ENCODE measurements at regions not wholly inside any gene's neighbourhood (a gene's known extent, or its start where the extent isn't known, plus 50 kb on each side); places are given as distances from the start of the nearest gene placed in this dataset.
"Not testable (repeated sequence)": the region's sequence is repeated elsewhere in the genome, so short reads cannot be mapped to it uniquely, and the experiment has no call there.

DNA sequence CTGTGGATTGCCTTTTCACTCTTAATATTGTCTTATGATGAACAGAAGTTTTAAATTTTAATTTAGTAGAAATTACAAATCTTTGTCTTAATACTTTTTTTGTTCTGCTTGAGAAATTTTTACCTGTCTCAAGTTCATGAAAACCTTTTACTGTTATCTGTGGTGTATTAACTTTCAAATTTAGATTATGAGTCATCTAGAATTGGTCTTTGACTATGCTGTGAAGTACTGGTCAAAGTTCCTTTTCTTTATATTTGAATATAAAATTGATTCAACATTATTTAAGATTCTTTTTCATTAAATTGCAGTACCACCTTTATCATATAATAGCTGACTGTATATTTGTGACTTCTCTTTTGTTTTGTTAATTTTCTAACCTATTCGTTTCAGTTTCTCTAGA lies 1385.5 kb upstream of the ZEB2 start:
- TF ChIP-seq, protein P1, sequence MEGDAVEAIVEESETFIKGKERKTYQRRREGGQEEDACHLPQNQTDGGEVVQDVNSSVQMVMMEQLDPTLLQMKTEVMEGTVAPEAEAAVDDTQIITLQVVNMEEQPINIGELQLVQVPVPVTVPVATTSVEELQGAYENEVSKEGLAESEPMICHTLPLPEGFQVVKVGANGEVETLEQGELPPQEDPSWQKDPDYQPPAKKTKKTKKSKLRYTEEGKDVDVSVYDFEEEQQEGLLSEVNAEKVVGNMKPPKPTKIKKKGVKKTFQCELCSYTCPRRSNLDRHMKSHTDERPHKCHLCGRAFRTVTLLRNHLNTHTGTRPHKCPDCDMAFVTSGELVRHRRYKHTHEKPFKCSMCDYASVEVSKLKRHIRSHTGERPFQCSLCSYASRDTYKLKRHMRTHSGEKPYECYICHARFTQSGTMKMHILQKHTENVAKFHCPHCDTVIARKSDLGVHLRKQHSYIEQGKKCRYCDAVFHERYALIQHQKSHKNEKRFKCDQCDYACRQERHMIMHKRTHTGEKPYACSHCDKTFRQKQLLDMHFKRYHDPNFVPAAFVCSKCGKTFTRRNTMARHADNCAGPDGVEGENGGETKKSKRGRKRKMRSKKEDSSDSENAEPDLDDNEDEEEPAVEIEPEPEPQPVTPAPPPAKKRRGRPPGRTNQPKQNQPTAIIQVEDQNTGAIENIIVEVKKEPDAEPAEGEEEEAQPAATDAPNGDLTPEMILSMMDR (IDR thresholded peaks at IDR 0.05): no peak
- Histone ChIP-seq H3K27me3 (no peaks in the 10 kb centered on the region), H3K27ac (no peak overlapping the region), H3K4me3 (no peak overlapping the region), H3K36me3 (no peaks in the 10 kb centered on the region), H3K4me1 (no peaks in the 10 kb centered on the region), H3K9me3 (no peaks in the 10 kb centered on the region)
- intact Hi-C loops (cut with DNase I): no loop called here
- DNase-seq: no peak
- no peak for ATAC-seq

- no peak for ATAC-seq
- intact Hi-C loops (cut with DNase I): no loop called here
Measured at GRCh38 chr2:145897151-145897550, 1377.2 kb upstream of the ZEB2 start.

DNA sequence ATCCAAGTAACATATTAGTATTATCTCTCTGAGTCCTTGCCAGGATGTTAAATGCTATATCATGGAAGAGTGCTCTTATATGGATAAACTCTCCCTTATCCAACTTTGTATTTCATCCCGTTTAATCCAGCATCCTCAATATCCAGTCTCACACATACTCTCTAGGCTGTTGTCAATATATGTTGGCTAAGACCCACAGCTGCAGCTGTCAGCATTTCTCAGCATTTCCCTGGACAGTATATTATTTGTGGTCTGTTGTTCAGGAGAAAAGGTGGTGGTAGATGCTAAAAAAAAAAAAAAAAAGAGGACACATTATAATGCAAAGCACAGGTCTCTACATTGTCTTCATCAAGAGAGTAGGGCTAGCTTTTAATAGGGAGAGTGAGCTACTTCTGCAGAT lies 1368.0 kb upstream of the ZEB2 start:
- Histone ChIP-seq H3K27me3 (no peaks in the 10 kb centered on the region), H3K4me1 (no peaks in the 10 kb centered on the region), H3K4me3 (no peak overlapping the region), H3K36me3 (no peaks in the 10 kb centered on the region), H3K27ac (no peak overlapping the region), H3K9me3 (no peaks in the 10 kb centered on the region)
- intact Hi-C loops (cut with DNase I): no loop called here
- ATAC-seq: no peak
- no peak for DNase-seq
- TF ChIP-seq, protein P1 (IDR thresholded peaks at IDR 0.05): no peak

More at GRCh38 chr2:145897151-145897550, 1377.2 kb upstream of the ZEB2 start:
- Histone ChIP-seq H3K4me3 (no peak overlapping the region), H3K36me3 (no peaks in the 10 kb centered on the region), H3K4me1 (no peaks in the 10 kb centered on the region), H3K27me3 (no peaks in the 10 kb centered on the region), H3K27ac (no peak overlapping the region), H3K9me3 (no peaks in the 10 kb centered on the region)
- TF ChIP-seq, protein P1 (IDR thresholded peaks at IDR 0.05): no peak
- DNase-seq: no peak

DNA sequence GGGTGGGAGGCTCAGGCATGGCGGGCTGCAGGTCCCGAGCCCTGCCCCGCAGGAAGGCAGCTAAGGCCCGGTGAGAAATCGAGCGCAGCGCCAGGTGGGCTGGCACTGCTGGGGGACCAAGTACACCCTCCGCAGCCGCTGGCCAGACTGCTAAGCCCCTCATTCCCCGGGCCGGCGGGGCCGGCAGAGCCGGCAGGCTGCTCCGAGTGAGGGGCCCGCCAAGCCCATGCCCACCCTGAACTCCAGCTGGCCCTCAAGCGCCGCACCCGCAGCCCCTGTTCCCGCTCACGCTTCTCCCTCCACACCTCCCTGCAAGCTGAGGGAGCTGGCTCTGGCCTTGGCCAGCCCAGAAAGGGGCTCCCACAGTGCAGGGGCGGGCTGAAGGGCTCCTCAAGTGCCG lies 1361.1 kb upstream of the ZEB2 start:
- not testable (repeated sequence) for DNase-seq

GRCh38 chr2:145875016-145875415 lies 1355.1 kb upstream of the ZEB2 start:
- DNase-seq (no peak), ATAC-seq (no peak)
- TF ChIP-seq, protein P1 (IDR thresholded peaks at IDR 0.05): no peak
- no peak overlapping the region for H3K4me3 ChIP-seq
- no peaks in the 10 kb centered on the region for H3K36me3 ChIP-seq
- intact Hi-C loops (cut with DNase I): no loop called here
- H3K27ac ChIP-seq: no peak overlapping the region
- H3K9me3 ChIP-seq: no peaks in the 10 kb centered on the region
- no peaks in the 10 kb centered on the region for H3K4me1 ChIP-seq
- no peaks in the 10 kb centered on the region for H3K27me3 ChIP-seq

More for the DNA sequence above, 1361.1 kb upstream of the ZEB2 start:
- H3K27ac ChIP-seq; H3K4me3 ChIP-seq; ATAC-seq; H3K27me3 ChIP-seq; H3K4me1 ChIP-seq; intact Hi-C loops (cut with DNase I); H3K9me3 ChIP-seq; H3K36me3 ChIP-seq: not testable (repeated sequence)

- no peaks in the 10 kb centered on the region for H3K36me3 ChIP-seq
- intact Hi-C loops (cut with DNase I): no loop called here
- no peaks in the 10 kb centered on the region for H3K27me3 ChIP-seq
- H3K27ac ChIP-seq: no peak overlapping the region
- no peak for DNase-seq
- no peaks in the 10 kb centered on the region for H3K9me3 ChIP-seq
- TF ChIP-seq, protein P1 (IDR thresholded peaks at IDR 0.05): no peak
- H3K4me1 ChIP-seq: no peaks in the 10 kb centered on the region
- no peak overlapping the region for H3K4me3 ChIP-seq
- no peak for ATAC-seq
Measured at GRCh38 chr2:145874466-145874865, 1354.5 kb upstream of the ZEB2 start.
